ENCODE measurements at regions not wholly inside any gene's neighbourhood (a gene's known extent, or its start where the extent isn't known, plus 50 kb on each side); places are given as distances from the start of the nearest gene placed in this dataset.

- Histone ChIP-seq H3K4me3 (peak overlapping the region; percentile 17), H3K4me1 (ENCODE audit: control insufficient read depth in 5 of 5, insufficient read depth in 5 of 5, low read length in 5 of 5) (peaks cover 0 to 14% (median 0%) of the 10 kb centered on the region in 5 donors), H3K9ac (ENCODE audit: insufficient read depth in 1 of 2, low read length in 2 of 2) (peak overlapping the region in 1 of 2 donors; percentile 82), H3K27ac (ENCODE audit: low read depth in 1 of 2, low read length in 1 of 2) (peak overlapping the region; percentile 75 to 79), H3K9me3 (ENCODE audit: control insufficient read depth in 4 of 4, insufficient read depth in 3 of 4, low read length in 3 of 4) (no peaks in the 10 kb centered on the region), H3K36me3 (ENCODE audit: control insufficient read depth in 4 of 4, insufficient read depth in 4 of 4, low read length in 4 of 4) (no peaks in the 10 kb centered on the region), H3K27me3 (ENCODE audit: control insufficient read depth in 3 of 3, insufficient read depth in 3 of 3, low read length in 2 of 3) (no peaks in the 10 kb centered on the region)
- DNase-seq (peak in 1 of 3 donors; percentile 39), ATAC-seq (ENCODE audit: insufficient read depth, low FRiP score) (no peak)
- TF ChIP-seq CTCF (IDR thresholded peaks at IDR 0.05; ENCODE audit: control extremely low read depth, extremely low read depth): no peak
- WGBS, 2 donors: 5 to 11% methylated on average over 9 of the region's 9 CpGs
These were observed 76.5 kb upstream of the ZBED5 start for GRCh38 chr11:10934293-10934860.

- Histone ChIP-seq H3K9me3 (ENCODE audit: control insufficient read depth in 4 of 4, insufficient read depth in 3 of 4, low read length in 3 of 4) (no peaks in the 10 kb centered on the region), H3K4me1 (ENCODE audit: control insufficient read depth in 5 of 5, insufficient read depth in 5 of 5, low read length in 5 of 5) (peaks cover 0 to 14% (median 0%) of the 10 kb centered on the region in 5 donors), H3K27me3 (ENCODE audit: control insufficient read depth in 3 of 3, insufficient read depth in 3 of 3, low read length in 2 of 3) (no peaks in the 10 kb centered on the region), H3K36me3 (ENCODE audit: control insufficient read depth in 4 of 4, insufficient read depth in 4 of 4, low read length in 4 of 4) (no peaks in the 10 kb centered on the region), H3K27ac (ENCODE audit: low read depth in 1 of 2, low read length in 1 of 2) (peak overlapping the region; percentile 75 to 79), H3K4me3 (peak overlapping the region; percentile 41), H3K9ac (ENCODE audit: insufficient read depth in 1 of 2, low read length in 2 of 2) (peak overlapping the region in 1 of 2 donors; percentile 82)
- DNase-seq: peak; percentile 95 to 97 (median 97)
- TF ChIP-seq CTCF (IDR thresholded peaks at IDR 0.05; ENCODE audit: control extremely low read depth, extremely low read depth): peak; percentile 97
- ATAC-seq (ENCODE audit: insufficient read depth, low FRiP score): peak; percentile 84
- WGBS, 2 donors: 7% methylated on average over 20 of the region's 20 CpGs
These were observed 75.8 kb upstream of the ZBED5 start for GRCh38 chr11:10933455-10934292.

GRCh38 chr11:10932976-10933375 is 75.1 kb upstream of the ZBED5 start:
- 92 to 94% methylated on average over 5 of the region's 5 CpGs for WGBS, 2 donors

More at GRCh38 chr11:10932976-10933375, 75.1 kb upstream of the ZBED5 start:
- Histone ChIP-seq H3K36me3 (ENCODE audit: control insufficient read depth in 4 of 4, insufficient read depth in 4 of 4, low read length in 4 of 4) (no peaks in the 10 kb centered on the region), H3K4me3 (no peak overlapping the region), H3K9me3 (ENCODE audit: control insufficient read depth in 4 of 4, insufficient read depth in 3 of 4, low read length in 3 of 4) (no peaks in the 10 kb centered on the region), H3K27me3 (ENCODE audit: control insufficient read depth in 3 of 3, insufficient read depth in 3 of 3, low read length in 2 of 3) (no peaks in the 10 kb centered on the region), H3K27ac (ENCODE audit: low read depth in 1 of 2, low read length in 1 of 2) (no peak overlapping the region), H3K9ac (ENCODE audit: insufficient read depth in 1 of 2, low read length in 2 of 2) (no peak overlapping the region), H3K4me1 (ENCODE audit: control insufficient read depth in 5 of 5, insufficient read depth in 5 of 5, low read length in 5 of 5) (peaks cover 0 to 14% (median 0%) of the 10 kb centered on the region in 5 donors)
- ATAC-seq (ENCODE audit: insufficient read depth, low FRiP score) (no peak), DNase-seq (no peak)
- TF ChIP-seq CTCF (IDR thresholded peaks at IDR 0.05; ENCODE audit: control extremely low read depth, extremely low read depth): no peak

Measured in lung (tissue), 11 donors.